H1 (cell line): ENCODE measurements at regions not wholly inside any gene's neighbourhood (a gene's known extent, or its start where the extent isn't known, plus 50 kb on each side); places are given as distances from the start of the nearest gene placed in this dataset.

ENCODE experiments used
- CTCF ChIA-PET: fragments of 300-600 bp; sonication (Branson Sonifier 250); formaldehyde crosslinking; loops from one replicate; lab custom pipeline; 2021; ENCODE audit not compliant: partially characterized antibody; lab: Charles Lee
- POLR2A ChIA-PET: fragments of 300-600 bp; sonication (Branson Sonifier 250); formaldehyde crosslinking; loops from one replicate; lab custom pipeline; 2021; ENCODE audit warnings: inconsistent platforms; ENCODE audit not compliant: partially characterized antibody; lab: Charles Lee
- DNase-seq, 2 experiments: peaks; one replicate each; pipeline versions ENCODE4 v3.0.0 to v3.0.0-alpha.2; 2010 to 2022; ENCODE audit warnings: low spot score in 2 of 2, low read depth in 1 of 2, mixed read lengths in 1 of 2
- FAIRE-seq: peaks from 2 replicates; lab custom pipeline; 2011; peaks lifted over from hg19 to GRCh38; lab: Jason Lieb, UNC
- H2AFZ ChIP-seq: 2 replicates; pipeline ENCODE4 v1.8.1; 2012; ENCODE audit warnings: low read length, inconsistent platforms
- H2AK5ac ChIP-seq: 2 replicates; pipeline ENCODE4 v1.6.1; 2013; ENCODE audit warnings: low read depth, low read length
- H2BK120ac ChIP-seq: replicated peaks from 2 replicates; pipeline ENCODE3; 2013; ENCODE audit warnings: low read depth, low read length, inconsistent platforms
- H2BK12ac ChIP-seq: 2 replicates; pipeline ENCODE4 v1.6.1; 2013; ENCODE audit warnings: low read depth, low read length
- H2BK15ac ChIP-seq: 2 replicates; pipeline ENCODE4 v1.6.1; 2013; ENCODE audit warnings: low read length
- H2BK20ac ChIP-seq: 2 replicates; pipeline ENCODE4 v1.6.1; 2013; ENCODE audit warnings: low read length
- H2BK5ac ChIP-seq: 2 replicates; pipeline ENCODE4 v1.6.1; 2013; ENCODE audit warnings: low read depth, low read length
- H3K14ac ChIP-seq: 2 replicates; pipeline ENCODE4 v1.6.1; 2013; ENCODE audit warnings: inconsistent platforms; ENCODE audit not compliant: insufficient read length
- H3K18ac ChIP-seq: 2 replicates; pipeline ENCODE4 v1.6.1; 2013; ENCODE audit warnings: low read length; ENCODE audit errors: extremely low read depth
- H3K23ac ChIP-seq: 2 replicates; pipeline ENCODE4 v1.6.1; 2013; ENCODE audit warnings: inconsistent platforms; ENCODE audit not compliant: insufficient read length
- H3K23me2 ChIP-seq: 2 replicates; pipeline ENCODE4 v1.6.1; 2013; ENCODE audit warnings: low read depth, low read length
- H3K27ac ChIP-seq: 2 replicates; pipeline ENCODE4 v1.6.1; 2011; ENCODE audit warnings: low read depth, low read length, inconsistent platforms
- H3K27me3 ChIP-seq, 4 experiments: replicated peaks in 1 of 4; 1 replicate in 1 of 4; 2 replicates in 3 of 4; pipeline versions ENCODE4 v1.6.1 to v1.8.1; 2011 to 2013; ENCODE audit warnings: low read length in 3 of 4, mild to moderate bottlenecking in 3 of 4, inconsistent platforms in 2 of 4, mixed read lengths in 2 of 4, moderate library complexity in 1 of 4; ENCODE audit not compliant: control insufficient read depth in 3 of 4, insufficient read depth in 3 of 4; ENCODE audit errors: extremely low read depth in 1 of 4
- H3K36me3 ChIP-seq, 4 experiments: 2 replicates each; pipeline versions ENCODE4 v1.6.1 to v1.8.1; 2011 to 2013; ENCODE audit warnings: mild to moderate bottlenecking in 4 of 4, low read length in 3 of 4, moderate library complexity in 2 of 4, control low read depth in 1 of 4, inconsistent platforms in 1 of 4; ENCODE audit not compliant: insufficient read depth in 4 of 4, control insufficient read depth in 2 of 4
- H3K4ac ChIP-seq: replicated peaks from 2 replicates; pipeline ENCODE3; 2013; ENCODE audit warnings: low read length, low read depth, mixed read lengths, inconsistent platforms; ENCODE audit not compliant: insufficient read length
- H3K4me1 ChIP-seq, 4 experiments: replicated peaks in 1 of 4; 1 replicate in 1 of 4; 2 replicates in 3 of 4; pipeline versions ENCODE4 v1.6.1 to v1.8.1; 2011 to 2013; ENCODE audit warnings: low read length in 3 of 4, inconsistent platforms in 2 of 4, mixed read lengths in 1 of 4; ENCODE audit not compliant: insufficient read depth in 4 of 4, control insufficient read depth in 3 of 4
- H3K4me2 ChIP-seq, 2 experiments: 2 replicates each; pipeline versions ENCODE4 v1.6.1 to v1.8.1; 2011 to 2013; ENCODE audit warnings: low read depth in 2 of 2, low read length in 2 of 2, control low read depth in 1 of 2, inconsistent platforms in 1 of 2, mild to moderate bottlenecking in 1 of 2; ENCODE audit not compliant: insufficient read depth in 1 of 2
- H3K4me3 ChIP-seq, 4 experiments: fragments of 200-600, 300-600 bp in 1 of 4; sonication (generic), shearing (Covaris generic), sonication (Bioruptor Twin) in 1 of 4; 2 replicates each; pipeline versions ENCODE4 v1.5.1 to v1.8.1; 2011 to 2016; ENCODE audit warnings: low read length in 4 of 4, low read depth in 3 of 4, control low read depth in 2 of 4, inconsistent platforms in 2 of 4, mild to moderate bottlenecking in 2 of 4, mixed read lengths in 1 of 4, moderate library complexity in 1 of 4; ENCODE audit not compliant: insufficient read depth in 2 of 4; ENCODE audit errors: extremely low read depth in 1 of 4
- H3K56ac ChIP-seq: replicated peaks from 2 replicates; pipeline ENCODE3; 2013; ENCODE audit warnings: low read depth, mild to moderate bottlenecking, mixed read lengths, low read length, inconsistent platforms; ENCODE audit not compliant: insufficient read length
- H3K79me1 ChIP-seq: 2 replicates; pipeline ENCODE4 v1.6.1; 2013; ENCODE audit warnings: low read depth, low read length, control low read depth
- H3K79me2 ChIP-seq, 2 experiments: 2 replicates each; pipeline versions ENCODE4 v1.6.1 to v1.8.1; 2012 to 2013; ENCODE audit warnings: low read length in 2 of 2, mild to moderate bottlenecking in 2 of 2, inconsistent platforms in 1 of 2; ENCODE audit not compliant: insufficient read depth in 2 of 2, control insufficient read depth in 1 of 2
- H3K9ac ChIP-seq, 4 experiments: replicated peaks in 1 of 4; 1 replicate in 1 of 4; 2 replicates in 3 of 4; pipeline versions ENCODE4 v1.6.1 to v1.8.1; 2011 to 2013; ENCODE audit warnings: low read depth in 3 of 4, low read length in 3 of 4, control low read depth in 2 of 4, mild to moderate bottlenecking in 2 of 4, moderate library complexity in 2 of 4, inconsistent platforms in 1 of 4; ENCODE audit errors: extremely low read depth in 1 of 4
- H3K9me3 ChIP-seq, 2 experiments: 2 replicates each; pipeline versions ENCODE4 v1.6.1 to v1.8.1; 2012 to 2013; ENCODE audit warnings: mild to moderate bottlenecking in 2 of 2, moderate library complexity in 2 of 2, control low read depth in 1 of 2, inconsistent platforms in 1 of 2, low read depth in 1 of 2, low read length in 1 of 2, mixed read lengths in 1 of 2; ENCODE audit not compliant: insufficient read depth in 2 of 2
- H4K20me1 ChIP-seq, 2 experiments: replicated peaks in 1 of 2; 2 replicates each; pipeline versions ENCODE3 to v1.8.1; 2011 to 2013; ENCODE audit warnings: inconsistent platforms in 2 of 2, low read length in 2 of 2, mild to moderate bottlenecking in 1 of 2; ENCODE audit not compliant: insufficient read depth in 2 of 2, control insufficient read depth in 1 of 2
- H4K5ac ChIP-seq: 2 replicates; pipeline ENCODE4 v1.6.1; 2013; ENCODE audit warnings: low read length, low read depth, mixed read lengths, inconsistent platforms; ENCODE audit not compliant: insufficient read length
- H4K8ac ChIP-seq: 2 replicates; pipeline ENCODE4 v1.8.0; 2013; ENCODE audit warnings: mild to moderate bottlenecking, moderate library complexity, low read length, inconsistent platforms; ENCODE audit not compliant: insufficient read depth; ENCODE audit errors: extremely low read depth
- H4K91ac ChIP-seq: replicated peaks from 2 replicates; pipeline ENCODE3; 2013; ENCODE audit warnings: low read length, mixed read lengths, inconsistent platforms; ENCODE audit not compliant: insufficient read length
- ASH2L ChIP-seq: fragments of 200-600, 300-600 bp; sonication (generic); IDR thresholded peaks from one replicate; pipeline ENCODE4 v1.7.1; 2017; ENCODE audit warnings: low read length
- BACH1 ChIP-seq: IDR thresholded peaks from 2 replicates; pipeline ENCODE4 v1.6.1; 2012; ENCODE audit warnings: low read length, improper control_type of control experiment
- CBX8 ChIP-seq: fragments of 300-800, 300-1000 bp; sonication (generic); IDR thresholded peaks from 2 replicates; pipeline ENCODE4 v1.7.1; 2016; ENCODE audit warnings: low read depth, low read length, borderline replicate concordance
- CHD2 ChIP-seq: IDR thresholded peaks from 2 replicates; pipeline ENCODE4 v1.6.1; 2012; ENCODE audit warnings: low read length, improper control_type of control experiment
- CREB1 ChIP-seq: IDR thresholded peaks from 2 replicates; pipeline ENCODE4 v1.6.1; 2012; ENCODE audit warnings: inconsistent platforms
- EP300 ChIP-seq, 2 experiments: IDR thresholded peaks; 1 replicate in 1 of 2; 2 replicates in 1 of 2; pipeline ENCODE4 v1.6.1; 2011 to 2012; ENCODE audit warnings: low read depth in 2 of 2, low read length in 2 of 2, mild to moderate bottlenecking in 2 of 2, borderline replicate concordance in 1 of 2, inconsistent platforms in 1 of 2, moderate library complexity in 1 of 2
- FOSL1 ChIP-seq: IDR thresholded peaks from 2 replicates; pipeline ENCODE4 v1.6.1; 2011; ENCODE audit warnings: mild to moderate bottlenecking, low read depth, low read length, moderate library complexity; ENCODE audit not compliant: insufficient read depth
- GTF2F1 ChIP-seq: IDR thresholded peaks from 2 replicates; pipeline ENCODE4 v1.6.1; 2012; ENCODE audit warnings: low read depth, low read length, improper control_type of control experiment, borderline replicate concordance
- HDAC2 ChIP-seq, 2 experiments: fragments of 300-600 bp in 1 of 2; sonication (generic) in 1 of 2; IDR thresholded peaks; 2 replicates each; pipeline ENCODE4 v1.6.1; 2011 to 2012; ENCODE audit warnings: low read depth in 2 of 2, low read length in 2 of 2, mild to moderate bottlenecking in 2 of 2, moderate library complexity in 2 of 2, borderline replicate concordance in 1 of 2, inconsistent platforms in 1 of 2
- HDAC6 ChIP-seq: IDR thresholded peaks from one replicate; pipeline ENCODE4 v1.7.1; 2012; ENCODE audit warnings: low read depth, mild to moderate bottlenecking, inconsistent platforms, low read length, moderate library complexity
- JUN ChIP-seq: IDR thresholded peaks from 2 replicates; pipeline ENCODE4 v1.6.1; 2011; ENCODE audit warnings: low read depth, mild to moderate bottlenecking, improper control_type of control experiment, low read length
- RBBP5 ChIP-seq: IDR thresholded peaks from 2 replicates; pipeline ENCODE4 v1.7.1; 2012; ENCODE audit warnings: low read depth, mild to moderate bottlenecking, inconsistent platforms, low read length, moderate library complexity, borderline replicate concordance
- RFX5 ChIP-seq: IDR thresholded peaks from 2 replicates; pipeline ENCODE4 v1.6.1; 2011; ENCODE audit warnings: low read depth, low read length, improper control_type of control experiment, borderline replicate concordance
- SP4 ChIP-seq: IDR thresholded peaks from 2 replicates; pipeline ENCODE4 v1.6.1; 2012; ENCODE audit warnings: low read length, inconsistent platforms
- TAF7 ChIP-seq: optimal IDR thresholded peaks from 2 replicates; pipeline ENCODE3; 2011; ENCODE audit warnings: low read depth, mild to moderate bottlenecking, inconsistent platforms, low read length, moderate library complexity, borderline replicate concordance
- YY1 ChIP-seq: IDR thresholded peaks from 2 replicates; pipeline ENCODE4 v1.6.1; 2011; ENCODE audit warnings: low read depth, mild to moderate bottlenecking, low read length
- WGBS, 2 experiments: shearing (Covaris generic) in 1 of 2; methylation state at CpG; one replicate each; pipeline versions ENCODE4 v1.1.6 to v1.1.7; 2013 to 2015; ENCODE audit warnings: low lambda C conversion rate in 2 of 2, mixed read lengths in 2 of 2, inconsistent platforms in 1 of 2, low coverage in 1 of 2, missing lambda C conversion rate in 1 of 2; ENCODE audit not compliant: insufficient replicate concordance in 2 of 2, insufficient coverage in 1 of 2, insufficient read length in 1 of 2; ENCODE audit errors: extremely low coverage in 1 of 2, missing lambda C conversion rate in 1 of 2; 5-methylcytosine and 5-hydroxymethylcytosine counted together

- no peaks in the 10 kb centered on the region; a peak in 1 of 7 replicates for H3K27me3 ChIP-seq
- H3K4me1 ChIP-seq, result peaks cover 3 to 23% (median 19%) of the 10 kb centered on the region in 4 experiments
- no peak overlapping the region for H3K27ac ChIP-seq
- no peaks in the 10 kb centered on the region for H3K23me2 ChIP-seq
- no peak overlapping the region for H3K9ac ChIP-seq
- H3K23ac ChIP-seq, result no peak overlapping the region
- no peak overlapping the region for H4K5ac ChIP-seq
- WGBS, 2 experiments, result 92% methylated on average over 5 of the region's 6 CpGs; no CpG with 5 or more reads in 1 of the 2 experiments
- H2AFZ ChIP-seq, result no peak overlapping the region
- H4K91ac ChIP-seq, result no peak overlapping the region
- H3K4me3 ChIP-seq, result no peak overlapping the region
- H2BK5ac ChIP-seq, result 0 out of 2 replicates have a peak overlapping the region, but pooled peaks have one; percentile 54
- H4K8ac ChIP-seq, result no peak overlapping the region
- no peak overlapping the region for H3K18ac ChIP-seq
- no peak overlapping the region for H3K14ac ChIP-seq
- DNase-seq (no peak), FAIRE-seq (no peak)
- H3K79me2 ChIP-seq, result no peaks in the 10 kb centered on the region
- H3K56ac ChIP-seq, result no peak overlapping the region
- H2BK15ac ChIP-seq, result no peak overlapping the region
- CTCF ChIA-PET, result no interaction called here
- POLR2A ChIA-PET, result interaction anchor here (0.6 kb wide), 1 partner anchor 11 kb away, joined by 3 read pairs; no protein-coding TSS in a partner anchor
- no peak overlapping the region for H2AK5ac ChIP-seq
- H3K79me1 ChIP-seq, result no peaks in the 10 kb centered on the region
- H3K9me3 ChIP-seq, result no peaks in the 10 kb centered on the region
- peak overlapping the region; percentile 69; the same call in 1 of the 2 replicates for H2BK12ac ChIP-seq
- H2BK20ac ChIP-seq, result no peak overlapping the region
- H4K20me1 ChIP-seq, result no peaks in the 10 kb centered on the region
- no peak overlapping the region for H2BK120ac ChIP-seq
- H3K4me2 ChIP-seq, result no peak overlapping the region
- H3K4ac ChIP-seq, result no peak overlapping the region
- no peaks in the 10 kb centered on the region for H3K36me3 ChIP-seq
- TF ChIP-seq YY1 (no peak), TAF7 (no peak), CHD2 (no peak), ASH2L (no peak), EP300 (IDR thresholded peaks at IDR 0.05; ENCODE audit: borderline replicate concordance in 1 of 2, low read depth in 2 of 2, low read length in 2 of 2) (no peak), GTF2F1 (no peak), CREB1 (no peak), HDAC2 (IDR thresholded peaks at IDR 0.05; ENCODE audit: borderline replicate concordance in 1 of 2, low read depth in 2 of 2, low read length in 2 of 2) (no peak), HDAC6 (no peak), SP4 (no peak), BACH1 (no peak), RBBP5 (no peak), RFX5 (no peak), FOSL1 (no peak), JUN (no peak), CBX8 (no peak)
Observed at GRCh38 chr2:8256905-8257304, 425.0 kb upstream of the ID2 start.
